IPS-NIHi11 (cell line): ENCODE measurements at regions not wholly inside any gene's neighbourhood (a gene's known extent, or its start where the extent isn't known, plus 50 kb on each side); places are given as distances from the start of the nearest gene placed in this dataset.
A peak's percentile ranks its signal among the peaks of the same experiment; 100 is the strongest.
"Not testable (repeated sequence)": the region's sequence is repeated elsewhere in the genome, so short reads cannot be mapped to it uniquely, and the experiment has no call there.

ENCODE experiments used
- DNase-seq: peaks from one replicate; pipeline ENCODE4 v3.0.0; 2012; ENCODE audit warnings: mixed read lengths, low spot score

GRCh38 chr2:66030553-66030952 is 404.4 kb upstream of the MEIS1 start:
- DNase-seq: peak; percentile 57

GRCh38 chr2:66024391-66024790 is 410.5 kb upstream of the MEIS1 start:
- peak; percentile 23 for DNase-seq

GRCh38 chr2:66021296-66021695 is 413.6 kb upstream of the MEIS1 start:
- DNase-seq: no peak

GRCh38 chr2:66017763-66018162 is 417.2 kb upstream of the MEIS1 start:
- DNase-seq: no peak

- DNase-seq: no peak
Observed at GRCh38 chr2:66014450-66014849, 420.5 kb upstream of the MEIS1 start.

- DNase-seq: no peak
Observed at GRCh38 chr2:66013456-66013855, 421.5 kb upstream of the MEIS1 start.

GRCh38 chr2:66003931-66004330 is 431.0 kb upstream of the MEIS1 start:
- no peak for DNase-seq

GRCh38 chr2:66001538-66001937 is 433.4 kb upstream of the MEIS1 start:
- no peak for DNase-seq

- DNase-seq: no peak
Observed at GRCh38 chr2:66000901-66001300, 434.0 kb upstream of the MEIS1 start.

- no peak for DNase-seq
Observed at GRCh38 chr2:65999796-66000195, 435.1 kb upstream of the MEIS1 start.

GRCh38 chr2:65999103-65999502 is 435.8 kb upstream of the MEIS1 start:
- no peak for DNase-seq

GRCh38 chr2:65997961-65998360 is 437.0 kb upstream of the MEIS1 start:
- no peak for DNase-seq

- no peak for DNase-seq
Observed at GRCh38 chr2:65992198-65992554, 442.7 kb upstream of the MEIS1 start.

- DNase-seq: no peak
Observed at GRCh38 chr2:65991381-65992197, 443.3 kb upstream of the MEIS1 start.

- DNase-seq: no peak
Observed at GRCh38 chr2:65985986-65986385, 448.9 kb upstream of the MEIS1 start.

GRCh38 chr2:65980531-65980930 is 454.4 kb upstream of the MEIS1 start:
- DNase-seq: no peak

- DNase-seq: no peak
Observed at GRCh38 chr2:65979446-65979845, 455.5 kb upstream of the MEIS1 start.

GRCh38 chr2:65974067-65974723 is 460.7 kb upstream of the MEIS1 start:
- DNase-seq: no peak

GRCh38 chr2:65969161-65969560 is 465.8 kb upstream of the MEIS1 start:
- no peak for DNase-seq

GRCh38 chr2:65963303-65963702 is 471.6 kb upstream of the MEIS1 start:
- DNase-seq: not testable (repeated sequence)

GRCh38 chr2:65960953-65961352 is 474.0 kb upstream of the MEIS1 start:
- DNase-seq: no peak

- DNase-seq: peak; percentile 7
Observed at GRCh38 chr2:65957886-65958285, 477.0 kb upstream of the MEIS1 start.

- DNase-seq: peak; percentile 19
Observed at GRCh38 chr2:65957454-65957853, 477.5 kb upstream of the MEIS1 start.

GRCh38 chr2:65955259-65955658 is 479.7 kb upstream of the MEIS1 start:
- DNase-seq: no peak
